CD8-positive, alpha-beta memory T cell (primary cell): ENCODE measurements at regions not wholly inside any gene's neighbourhood (a gene's known extent, or its start where the extent isn't known, plus 50 kb on each side); places are given as distances from the start of the nearest gene placed in this dataset.

Source experiments
- CTCF ChIA-PET: fragments of 350-600 bp; sonication (Branson Sonifier 250); formaldehyde crosslinking; loops from one replicate; lab custom pipeline; 2021; ENCODE audit warnings: antibody characterized with exemption; lab: Charles Lee
- POLR2A ChIA-PET: fragments of 350-600 bp; sonication (Branson Sonifier 250); formaldehyde crosslinking; loops from one replicate; lab custom pipeline; 2021; ENCODE audit warnings: antibody characterized with exemption; lab: Charles Lee
- DNase-seq, 5 donors: peaks; one replicate each; pipeline versions ENCODE4 v3.0.0 to v3.0.0-alpha.2; 2020 to 2022; ENCODE audit warnings: mixed read lengths in 1 of 5
- H3K27ac ChIP-seq: one replicate; pipeline ENCODE4 v1.7.0; 2013; ENCODE audit warnings: low read depth, mild to moderate bottlenecking, low read length, moderate library complexity
- H3K27me3 ChIP-seq: 2 replicates; pipeline ENCODE4 v1.7.0; 2013; ENCODE audit warnings: low read length, mild to moderate bottlenecking; ENCODE audit not compliant: insufficient read depth, poor library complexity, severe bottlenecking
- H3K36me3 ChIP-seq: 2 replicates; pipeline ENCODE4 v1.7.0; 2013; ENCODE audit warnings: mild to moderate bottlenecking, low read length, moderate library complexity; ENCODE audit not compliant: insufficient read depth
- H3K4me1 ChIP-seq: 2 replicates; pipeline ENCODE4 v1.7.0; 2013; ENCODE audit warnings: mild to moderate bottlenecking, low read length, moderate library complexity; ENCODE audit not compliant: insufficient read depth
- H3K4me3 ChIP-seq: 2 replicates; pipeline ENCODE4 v1.7.0; 2013; ENCODE audit warnings: mild to moderate bottlenecking, low read length
- H3K9me3 ChIP-seq: 2 replicates; pipeline ENCODE4 v1.7.0; 2013; ENCODE audit warnings: mild to moderate bottlenecking, low read length
- H3K27ac Mint-ChIP-seq, 8 donors: one replicate each; pipeline ENCODE4 v1.8.0; 2020 to 2021; ENCODE audit warnings: mixed read lengths in 8 of 8, mild to moderate bottlenecking in 6 of 8, inconsistent platforms in 3 of 8, moderate library complexity in 3 of 8
- H3K27me3 Mint-ChIP-seq, 2 donors: one replicate each; pipeline ENCODE4 v1.8.0; 2020 to 2021; ENCODE audit warnings: mixed read lengths in 2 of 2, mild to moderate bottlenecking in 1 of 2, moderate library complexity in 1 of 2
- H3K36me3 Mint-ChIP-seq, 3 donors: one replicate each; pipeline ENCODE4 v1.8.0; 2020 to 2021; ENCODE audit warnings: mixed read lengths in 3 of 3, inconsistent platforms in 1 of 3, mild to moderate bottlenecking in 1 of 3
- H3K4me1 Mint-ChIP-seq, 3 donors: one replicate each; pipeline ENCODE4 v1.8.0; 2020 to 2021; ENCODE audit warnings: mixed read lengths in 3 of 3, inconsistent platforms in 1 of 3, mild to moderate bottlenecking in 1 of 3
- H3K4me3 Mint-ChIP-seq, 7 donors: one replicate each; pipeline ENCODE4 v1.8.0; 2020 to 2021; ENCODE audit warnings: mixed read lengths in 7 of 7, mild to moderate bottlenecking in 6 of 7, moderate library complexity in 4 of 7, inconsistent platforms in 2 of 7
- H3K9me3 Mint-ChIP-seq, 5 donors: one replicate each; pipeline ENCODE4 v1.8.0; 2020 to 2022; ENCODE audit warnings: mixed read lengths in 5 of 5, mild to moderate bottlenecking in 3 of 5, moderate library complexity in 2 of 5, inconsistent platforms in 1 of 5

GRCh38 chrX:97743014-97743413 lies 859.3 kb downstream of the RPA4 start:
- Mint-ChIP-seq H3K36me3 (no peaks in the 10 kb centered on the region), H3K4me1 (no peaks in the 10 kb centered on the region), H3K27me3 (peaks cover 0 to 2% of the 10 kb centered on the region in 2 donors), H3K9me3 (no peaks in the 10 kb centered on the region), H3K27ac (no peak overlapping the region), H3K4me3 (no peak overlapping the region)
- no peak for DNase-seq
- Histone ChIP-seq H3K4me3 (no peak overlapping the region), H3K27ac (no peak overlapping the region), H3K9me3 (no peaks in the 10 kb centered on the region), H3K27me3 (no peaks in the 10 kb centered on the region), H3K4me1 (no peaks in the 10 kb centered on the region), H3K36me3 (no peaks in the 10 kb centered on the region)
- ChIA-PET POLR2A (no interaction called here), CTCF (no interaction called here)

DNA sequence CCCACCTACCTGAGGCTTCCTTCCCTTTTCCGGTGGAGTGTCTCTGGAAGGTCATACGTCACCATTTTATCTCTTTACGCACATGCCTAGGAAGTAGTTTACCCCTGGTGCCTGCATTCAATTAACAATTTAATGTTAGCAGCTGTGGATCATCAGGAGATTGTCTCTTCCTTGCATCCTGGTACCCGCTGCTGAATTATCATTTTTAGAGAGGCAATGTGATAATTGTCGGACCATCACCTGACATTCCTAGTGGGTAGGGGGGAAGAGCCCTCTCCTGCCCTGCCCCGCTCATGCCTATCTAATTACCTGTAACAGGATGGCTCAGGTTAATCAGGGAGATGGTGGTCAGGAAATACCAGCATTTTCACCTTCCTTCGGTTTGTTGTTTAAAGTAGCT lies 863.6 kb downstream of the RPA4 start:
- H3K4me3 Mint-ChIP-seq: no peak overlapping the region
- H3K4me1 Mint-ChIP-seq: no peaks in the 10 kb centered on the region
- no peak overlapping the region for H3K27ac ChIP-seq
- no peaks in the 10 kb centered on the region for H3K9me3 Mint-ChIP-seq
- no peaks in the 10 kb centered on the region for H3K36me3 ChIP-seq
- no peak overlapping the region for H3K4me3 ChIP-seq
- peaks cover 0 to under 1% of the 10 kb centered on the region in 2 donors for H3K27me3 Mint-ChIP-seq
- no peaks in the 10 kb centered on the region for H3K27me3 ChIP-seq
- no peaks in the 10 kb centered on the region for H3K4me1 ChIP-seq
- ChIA-PET CTCF (no interaction called here), POLR2A (no interaction called here)
- no peaks in the 10 kb centered on the region for H3K36me3 Mint-ChIP-seq
- no peak for DNase-seq
- H3K27ac Mint-ChIP-seq: no peak overlapping the region
- H3K9me3 ChIP-seq: no peaks in the 10 kb centered on the region

DNA sequence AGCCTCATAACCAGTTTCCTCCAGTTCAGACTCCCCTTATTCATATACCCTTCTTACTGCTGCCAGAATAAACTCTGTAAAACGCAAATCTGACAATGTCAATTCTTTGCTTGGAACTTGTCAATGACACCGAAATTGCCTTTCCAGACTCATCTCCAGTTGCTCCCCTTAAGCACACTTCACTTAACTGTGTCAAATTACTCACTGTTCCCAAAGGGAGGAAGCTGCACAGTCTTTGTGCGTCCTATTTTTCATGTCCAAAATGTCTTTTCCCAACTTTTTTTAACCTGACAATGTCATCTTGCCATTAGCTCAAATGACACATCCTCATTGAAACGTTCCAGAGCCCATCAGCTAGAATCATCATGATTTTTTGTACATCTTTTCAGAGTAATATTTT lies 867.3 kb downstream of the RPA4 start:
- H3K9me3 Mint-ChIP-seq: no peaks in the 10 kb centered on the region
- Histone ChIP-seq H3K4me1 (no peaks in the 10 kb centered on the region), H3K4me3 (no peak overlapping the region), H3K27ac (no peak overlapping the region), H3K27me3 (no peaks in the 10 kb centered on the region), H3K36me3 (no peaks in the 10 kb centered on the region), H3K9me3 (no peaks in the 10 kb centered on the region)
- ChIA-PET POLR2A (no interaction called here), CTCF (no interaction called here)
- no peak for DNase-seq
- no peaks in the 10 kb centered on the region for H3K4me1 Mint-ChIP-seq
- no peaks in the 10 kb centered on the region for H3K27me3 Mint-ChIP-seq
- no peak overlapping the region for H3K4me3 Mint-ChIP-seq
- H3K27ac Mint-ChIP-seq: no peak overlapping the region
- no peaks in the 10 kb centered on the region for H3K36me3 Mint-ChIP-seq

DNA sequence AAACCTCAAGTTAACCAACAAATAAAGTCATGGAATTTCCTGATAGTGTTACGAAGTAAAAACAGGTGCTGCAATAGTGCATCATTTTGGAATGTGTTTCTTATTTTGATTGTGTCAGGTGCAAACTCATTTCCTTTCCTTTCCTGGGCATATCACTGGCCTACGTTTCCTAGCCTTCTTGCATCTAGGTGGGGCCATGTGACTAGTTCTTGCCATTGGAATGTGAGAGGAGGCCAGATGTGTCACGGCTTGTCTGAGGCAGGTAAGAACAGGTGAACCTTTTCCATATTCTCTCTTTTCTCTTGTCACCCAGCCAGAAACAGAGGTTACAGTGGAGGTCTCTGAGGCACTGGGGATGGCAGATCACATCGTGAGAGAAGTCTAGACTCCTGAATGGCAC lies 868.0 kb downstream of the RPA4 start:
- no peak overlapping the region for H3K27ac ChIP-seq
- DNase-seq: no peak
- Mint-ChIP-seq H3K36me3 (no peaks in the 10 kb centered on the region), H3K9me3 (no peaks in the 10 kb centered on the region), H3K27me3 (no peaks in the 10 kb centered on the region), H3K27ac (no peak overlapping the region), H3K4me3 (no peak overlapping the region), H3K4me1 (no peaks in the 10 kb centered on the region)
- ChIA-PET CTCF (no interaction called here), POLR2A (no interaction called here)
- no peak overlapping the region for H3K4me3 ChIP-seq
- H3K36me3 ChIP-seq: no peaks in the 10 kb centered on the region
- H3K9me3 ChIP-seq: no peaks in the 10 kb centered on the region
- H3K4me1 ChIP-seq: no peaks in the 10 kb centered on the region
- no peaks in the 10 kb centered on the region for H3K27me3 ChIP-seq

DNA sequence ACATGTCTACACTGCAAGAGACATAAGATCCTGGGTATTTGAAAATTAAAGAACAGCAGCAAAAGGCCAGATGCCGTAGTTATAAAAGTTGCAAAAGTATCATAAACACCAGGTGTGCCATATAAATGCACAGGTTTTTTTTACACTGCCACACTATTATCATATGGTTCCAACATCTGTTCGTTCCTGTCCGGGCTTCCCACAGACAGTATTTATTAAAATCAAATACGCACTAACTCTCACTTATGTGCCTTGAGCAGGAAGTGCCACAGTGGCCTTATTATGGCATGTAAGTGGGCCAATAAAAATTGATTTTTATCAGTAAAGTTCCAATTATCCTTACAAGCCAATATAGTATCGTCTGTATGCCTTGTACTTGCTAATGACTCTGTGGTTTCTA lies 873.2 kb downstream of the RPA4 start:
- H3K27me3 ChIP-seq: no peaks in the 10 kb centered on the region
- CTCF ChIA-PET: no interaction called here
- H3K9me3 ChIP-seq: no peaks in the 10 kb centered on the region

GRCh38 chrX:97763391-97763790 lies 879.7 kb downstream of the RPA4 start:
- Histone ChIP-seq H3K36me3 (no peaks in the 10 kb centered on the region), H3K27me3 (no peaks in the 10 kb centered on the region), H3K9me3 (no peaks in the 10 kb centered on the region), H3K4me1 (no peaks in the 10 kb centered on the region), H3K27ac (no peak overlapping the region), H3K4me3 (no peak overlapping the region)
- ChIA-PET CTCF (no interaction called here), POLR2A (no interaction called here)
- DNase-seq: no peak
- H3K27me3 Mint-ChIP-seq: peaks cover 0 to 3% of the 10 kb centered on the region in 2 donors
- H3K4me1 Mint-ChIP-seq: no peaks in the 10 kb centered on the region
- no peaks in the 10 kb centered on the region for H3K36me3 Mint-ChIP-seq
- no peak overlapping the region for H3K27ac Mint-ChIP-seq
- peaks cover 0 to 4% (median 0%) of the 10 kb centered on the region in 5 donors for H3K9me3 Mint-ChIP-seq
- H3K4me3 Mint-ChIP-seq: no peak overlapping the region

More for the DNA sequence above, 873.2 kb downstream of the RPA4 start:
- H3K36me3 ChIP-seq: no peaks in the 10 kb centered on the region
- peaks cover 0 to 2% of the 10 kb centered on the region in 2 donors for H3K27me3 Mint-ChIP-seq
- no peak for DNase-seq
- POLR2A ChIA-PET: no interaction called here
- no peak overlapping the region for H3K4me3 Mint-ChIP-seq
- H3K36me3 Mint-ChIP-seq: no peaks in the 10 kb centered on the region
- H3K4me1 ChIP-seq: no peaks in the 10 kb centered on the region
- H3K4me3 ChIP-seq: no peak overlapping the region
- H3K4me1 Mint-ChIP-seq: no peaks in the 10 kb centered on the region
- no peak overlapping the region for H3K27ac Mint-ChIP-seq
- H3K9me3 Mint-ChIP-seq: no peaks in the 10 kb centered on the region
- no peak overlapping the region for H3K27ac ChIP-seq

GRCh38 chrX:97763981-97764380 lies 880.3 kb downstream of the RPA4 start:
- H3K27ac Mint-ChIP-seq: no peak overlapping the region
- no peak overlapping the region for H3K4me3 Mint-ChIP-seq
- Histone ChIP-seq H3K4me3 (no peak overlapping the region), H3K36me3 (no peaks in the 10 kb centered on the region), H3K27ac (no peak overlapping the region), H3K9me3 (no peaks in the 10 kb centered on the region), H3K27me3 (no peaks in the 10 kb centered on the region), H3K4me1 (no peaks in the 10 kb centered on the region)
- no peaks in the 10 kb centered on the region for H3K36me3 Mint-ChIP-seq
- POLR2A ChIA-PET: no interaction called here
- peaks cover 0 to 2% of the 10 kb centered on the region in 2 donors for H3K27me3 Mint-ChIP-seq
- peaks cover 0 to 4% (median 0%) of the 10 kb centered on the region in 5 donors for H3K9me3 Mint-ChIP-seq
- CTCF ChIA-PET: no interaction called here
- DNase-seq: no peak
- no peaks in the 10 kb centered on the region for H3K4me1 Mint-ChIP-seq

DNA sequence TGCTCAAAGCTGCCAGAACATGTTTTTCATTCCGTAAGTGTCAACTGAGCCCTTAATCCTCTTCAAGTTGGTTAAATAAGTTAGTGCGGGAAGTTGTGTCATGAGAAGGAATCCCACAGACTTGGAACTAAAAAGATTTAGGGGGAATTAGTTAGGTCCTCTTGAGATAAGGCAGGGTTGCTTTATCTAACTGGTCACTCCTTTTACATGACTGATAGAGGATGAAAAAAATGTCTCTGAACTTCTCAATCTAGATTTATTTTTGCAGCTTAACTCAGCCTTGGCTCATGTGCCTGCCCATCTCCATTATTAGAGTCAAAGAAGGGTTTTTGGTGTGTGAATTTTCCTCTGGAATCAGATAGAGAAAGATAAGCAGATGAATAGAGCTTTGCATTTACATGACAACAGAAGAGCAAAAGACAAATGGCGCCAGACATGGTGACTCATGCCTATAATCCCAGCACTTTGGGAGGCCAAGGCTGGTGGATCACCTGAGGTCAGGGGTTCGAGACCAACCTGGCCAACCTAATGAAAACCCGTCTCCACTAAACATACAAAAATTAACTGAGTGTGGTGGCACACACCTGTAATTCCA lies 882.9 kb downstream of the RPA4 start:
- no peaks in the 10 kb centered on the region for H3K9me3 ChIP-seq
- no peak for DNase-seq
- H3K4me1 ChIP-seq: no peaks in the 10 kb centered on the region
- no peak overlapping the region for H3K27ac Mint-ChIP-seq
- no peaks in the 10 kb centered on the region for H3K36me3 ChIP-seq
- H3K4me3 ChIP-seq: no peak overlapping the region
- H3K4me3 Mint-ChIP-seq: no peak overlapping the region
- H3K36me3 Mint-ChIP-seq: no peaks in the 10 kb centered on the region
- no peaks in the 10 kb centered on the region for H3K4me1 Mint-ChIP-seq
- H3K27me3 ChIP-seq: no peaks in the 10 kb centered on the region
- CTCF ChIA-PET: no interaction called here
- H3K27me3 Mint-ChIP-seq: peaks cover 0 to 2% of the 10 kb centered on the region in 2 donors
- POLR2A ChIA-PET: no interaction called here
- H3K27ac ChIP-seq: no peak overlapping the region
- H3K9me3 Mint-ChIP-seq: peaks cover 0 to 4% (median 0%) of the 10 kb centered on the region in 5 donors
